Suppressor macrophage (primary cell): ENCODE measurements at regions not wholly inside any gene's neighbourhood (a gene's known extent, or its start where the extent isn't known, plus 50 kb on each side); places are given as distances from the start of the nearest gene placed in this dataset.
"Not testable (repeated sequence)": the region's sequence is repeated elsewhere in the genome, so short reads cannot be mapped to it uniquely, and the experiment has no call there.

Experiments
- DNase-seq, 4 experiments: peaks; one replicate each; pipeline ENCODE4 v3.0.0-alpha.2; 2020 to 2022

- no peak for DNase-seq
These were observed 53.8 kb upstream of the C2CD4B start for GRCh38 chr15:62218841-62219240.

- DNase-seq: peak; percentile 2 to 23 (median 16)
These were observed 54.7 kb upstream of the C2CD4B start for GRCh38 chr15:62219799-62220198.

DNA sequence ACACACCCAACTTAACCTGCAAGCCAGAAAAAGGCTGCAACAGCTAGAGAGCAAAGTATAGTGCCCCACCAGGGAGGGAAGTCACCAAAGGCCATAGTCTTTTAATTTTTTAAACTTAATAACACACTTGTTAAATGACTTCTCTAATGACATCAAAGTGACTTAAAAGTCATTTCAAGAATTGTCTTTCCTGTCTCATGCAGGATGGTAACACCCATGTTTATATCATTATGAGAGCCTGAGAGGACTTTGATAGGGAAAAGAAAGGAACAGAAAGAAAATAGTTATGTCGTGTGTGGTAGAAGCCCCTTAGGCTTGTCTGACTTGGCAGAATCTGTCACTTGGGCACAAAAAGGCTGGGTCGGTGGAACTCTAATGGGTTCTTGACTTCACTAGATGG, 57.9 kb upstream of the C2CD4B start:
- DNase-seq: no peak

DNA sequence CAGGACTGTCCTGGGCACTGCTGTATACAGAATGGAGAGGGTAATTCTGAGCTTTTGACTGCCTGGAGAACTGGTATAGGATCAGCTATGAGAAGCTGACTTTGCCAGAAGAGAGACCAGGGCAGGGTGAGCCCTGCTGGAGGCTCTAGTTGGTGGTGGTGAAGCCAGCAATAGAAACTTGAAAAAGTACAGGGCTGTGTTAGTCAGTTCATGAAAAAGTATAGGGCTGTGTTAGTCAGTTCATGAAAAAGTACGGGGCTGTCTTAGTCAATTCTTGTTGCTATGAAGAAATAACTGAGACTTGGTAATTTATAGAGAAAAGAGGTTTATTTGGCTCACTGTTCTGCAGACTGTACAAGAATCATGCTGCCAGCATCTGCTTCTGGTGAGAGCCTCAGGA, 63.5 kb upstream of the C2CD4B start:
- DNase-seq: no peak

GRCh38 chr15:62231856-62232255, 66.8 kb upstream of the C2CD4B start:
- no peak for DNase-seq

DNA sequence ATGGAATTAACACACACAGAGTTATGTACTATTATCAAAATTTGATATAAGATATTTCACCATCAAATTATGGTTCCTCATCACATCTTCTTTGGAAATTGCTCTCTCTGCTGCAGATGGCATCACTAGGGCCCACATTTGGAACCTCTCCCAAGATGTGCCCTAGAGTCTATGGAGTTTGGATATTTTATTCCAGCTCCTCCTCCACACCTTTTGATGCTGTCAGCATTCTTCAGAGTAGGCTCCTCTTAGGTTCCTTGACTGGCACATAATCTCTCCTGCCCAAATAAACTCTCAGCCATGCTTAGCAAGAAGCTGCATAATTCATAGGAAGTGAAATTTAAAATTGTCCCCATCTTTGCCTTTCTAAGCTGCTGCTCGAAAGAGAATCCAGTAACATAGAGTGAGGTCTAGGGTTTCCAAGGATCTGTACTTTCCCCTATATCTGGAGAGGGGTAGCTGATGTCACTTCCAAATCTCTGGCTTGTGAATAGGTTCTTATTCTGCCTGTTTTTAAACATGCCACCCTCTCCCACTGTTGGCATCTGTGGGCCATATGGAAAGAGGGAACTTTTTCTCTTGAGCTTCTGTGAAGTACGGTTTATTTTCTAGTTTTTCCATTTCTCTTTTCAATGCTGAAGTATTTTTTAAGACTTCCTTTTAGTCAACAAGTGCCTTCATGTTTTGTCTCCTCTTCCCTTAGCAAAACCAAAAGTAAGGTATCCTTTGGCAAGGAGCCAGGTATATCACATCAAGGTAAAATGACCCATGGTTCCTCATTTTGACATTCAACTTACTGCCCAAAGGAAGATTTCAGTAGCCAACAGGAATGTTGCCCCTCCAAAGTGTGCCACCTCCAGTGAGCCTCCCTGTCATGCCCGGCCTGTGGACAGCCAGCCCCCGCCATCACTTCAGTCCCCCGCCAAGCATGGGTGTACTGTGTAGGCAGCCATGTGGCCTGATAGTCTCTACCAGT, 75.3 kb upstream of the C2CD4B start:
- no peak for DNase-seq

GRCh38 chr15:62241135-62241770, 76.2 kb upstream of the C2CD4B start:
- peak; percentile 12 to 45 (median 20) for DNase-seq

DNA sequence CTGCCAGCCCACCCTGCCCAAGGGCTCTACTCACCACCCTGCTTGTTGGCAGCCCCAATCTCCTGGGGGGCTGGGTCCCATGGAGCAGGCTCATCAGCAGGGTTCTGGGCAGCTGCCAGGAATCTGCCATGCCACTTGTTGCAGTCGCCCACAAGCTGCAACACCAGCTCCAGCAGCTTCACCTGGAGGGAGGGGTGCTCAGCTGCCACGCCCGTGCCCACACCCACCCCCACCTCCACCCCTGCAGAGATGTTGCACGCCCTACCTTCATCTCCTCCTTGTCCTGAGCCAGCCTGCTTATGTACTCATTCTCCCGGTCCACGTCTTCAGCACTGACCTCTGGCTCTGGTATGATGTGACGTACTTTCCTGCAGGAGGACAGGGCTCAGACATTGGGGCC, 77.9 kb upstream of the C2CD4B start:
- DNase-seq: no peak

- no peak for DNase-seq
These were observed 79.7 kb upstream of the C2CD4B start for GRCh38 chr15:62244762-62245161.

GRCh38 chr15:62248277-62248984, 83.3 kb upstream of the C2CD4B start:
- no peak for DNase-seq

DNA sequence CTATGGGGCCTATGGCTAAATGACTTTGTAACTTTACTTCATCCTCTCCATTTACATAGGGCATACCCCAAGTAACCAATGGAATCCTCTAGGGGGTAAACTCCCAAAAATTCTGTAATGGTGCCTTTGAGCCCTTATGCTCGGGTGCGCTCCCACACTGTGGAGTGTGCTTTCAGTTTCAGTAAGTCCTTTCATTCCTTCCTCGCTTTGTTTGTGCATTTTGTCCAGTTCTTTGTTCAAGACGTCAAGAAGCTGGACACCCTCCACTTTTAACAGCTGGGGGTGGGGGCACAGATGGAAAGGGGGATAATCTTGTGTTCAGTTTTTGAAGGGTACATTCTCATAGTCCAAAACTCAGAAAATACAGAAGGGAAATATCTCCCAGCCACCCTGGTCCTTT, 84.4 kb upstream of the C2CD4B start:
- DNase-seq: no peak

- DNase-seq: no peak
These were observed 85.1 kb upstream of the C2CD4B start for GRCh38 chr15:62250186-62250585.

GRCh38 chr15:62250978-62251377, 85.9 kb upstream of the C2CD4B start:
- DNase-seq: no peak

- DNase-seq: no peak
These were observed 88.2 kb upstream of the C2CD4B start for GRCh38 chr15:62253294-62253693.

- DNase-seq: peak; percentile 48 to 76 (median 53)
These were observed 89.3 kb upstream of the C2CD4B start for GRCh38 chr15:62254137-62254934.

GRCh38 chr15:62256430-62256829, 91.3 kb upstream of the C2CD4B start:
- not testable (repeated sequence) for DNase-seq

- no peak for DNase-seq
These were observed 93.0 kb upstream of the C2CD4B start for GRCh38 chr15:62257996-62258521.

DNA sequence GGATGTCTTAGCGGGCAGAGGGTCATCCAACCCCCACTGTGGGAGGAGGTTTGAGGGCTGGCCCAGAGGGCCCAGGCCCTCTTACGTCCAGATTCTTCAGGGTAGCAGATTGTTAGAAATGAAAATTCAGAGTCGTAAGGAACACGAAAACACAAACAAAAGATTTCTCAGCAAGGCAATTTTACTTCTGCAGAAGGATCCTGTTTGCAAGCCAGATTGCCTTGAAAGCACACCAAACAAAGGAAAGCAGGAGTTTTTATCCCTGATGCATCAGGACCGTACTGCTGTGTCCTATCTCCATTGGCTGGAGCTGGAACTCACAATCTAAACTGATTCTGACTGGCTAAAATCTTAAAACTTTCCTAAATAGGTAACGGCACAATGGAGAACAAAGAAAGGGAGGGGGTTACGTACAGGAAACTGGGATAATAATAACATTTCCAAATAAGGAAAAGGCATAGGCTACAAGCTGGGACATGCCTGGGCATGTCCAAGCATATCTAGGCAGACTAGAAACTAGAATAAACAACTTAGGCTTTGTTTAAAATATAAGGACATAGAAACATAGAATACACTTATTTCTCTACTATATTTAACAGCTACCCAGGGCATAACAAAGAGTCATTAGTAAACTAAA, 97.3 kb upstream of the C2CD4B start:
- DNase-seq: no peak

GRCh38 chr15:62264196-62264595, 99.1 kb upstream of the C2CD4B start:
- DNase-seq: no peak

DNA sequence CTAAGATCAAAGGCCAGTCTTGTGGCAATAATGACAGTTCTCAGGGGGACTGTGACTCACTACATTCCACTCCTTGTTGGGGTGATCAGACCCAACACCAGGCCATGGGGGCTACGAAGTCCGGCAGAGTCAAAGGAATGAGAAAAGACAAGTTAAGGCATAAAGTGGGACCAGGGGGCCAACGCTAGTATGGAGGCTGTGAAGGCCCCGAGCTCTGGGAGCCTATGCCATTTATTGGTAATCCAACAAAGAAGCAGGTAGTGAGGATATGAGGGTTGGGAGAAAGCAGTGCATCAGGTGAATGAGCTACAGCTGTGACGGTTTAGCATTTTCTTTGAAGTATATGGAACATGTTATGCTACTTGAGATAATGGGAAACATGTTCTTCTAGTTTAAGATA, 104.4 kb upstream of the C2CD4B start:
- peak in 2 of 4 experiments; percentile 2 to 22 for DNase-seq

DNA sequence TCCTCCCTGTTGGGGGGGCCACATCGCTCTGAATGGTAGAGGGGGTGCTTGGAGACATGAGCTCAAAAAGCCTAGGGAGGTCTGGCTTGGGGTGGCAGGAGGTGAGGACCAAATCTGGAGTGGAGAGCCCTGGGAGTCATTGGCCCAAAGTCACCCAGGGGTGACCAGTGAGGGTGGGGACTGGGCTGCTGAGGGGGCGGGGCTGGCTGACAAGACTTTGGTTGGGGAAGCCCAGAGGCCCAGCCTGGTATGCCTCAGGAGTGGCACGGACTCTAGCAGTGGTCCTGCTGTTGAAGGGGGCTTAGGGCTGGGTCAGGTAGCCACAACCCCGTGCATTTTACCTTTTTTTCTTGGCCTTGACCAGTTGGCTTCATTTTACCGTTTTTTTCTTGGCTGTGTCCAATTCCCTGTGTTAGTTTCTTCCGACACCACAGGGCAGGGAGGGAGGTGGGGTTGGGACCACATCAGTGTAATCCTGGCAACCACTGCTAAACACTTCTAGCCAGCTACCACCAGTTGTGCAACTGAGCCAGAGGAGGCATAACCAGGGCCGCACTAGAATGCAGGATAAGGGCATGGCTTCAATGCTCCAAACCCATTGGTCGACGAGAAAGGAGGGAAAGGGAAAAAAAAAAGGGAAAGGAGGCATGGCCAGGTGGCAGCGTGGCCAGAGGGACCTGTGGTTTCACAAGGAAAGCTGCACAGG, 105.3 kb upstream of the C2CD4B start:
- no peak for DNase-seq
